SU-DHL-6 (cell line): ENCODE measurements at regions not wholly inside any gene's neighbourhood (a gene's known extent, or its start where the extent isn't known, plus 50 kb on each side); places are given as distances from the start of the nearest gene placed in this dataset.

ENCODE experiments used
- H2AFZ ChIP-seq: fragments of 200-600 bp; sonication (generic); 2 replicates; pipeline ENCODE4 v1.6.1; 2014; ENCODE audit warnings: low read depth, mild to moderate bottlenecking, moderate library complexity, mixed read lengths, antibody characterized with exemption, low read length; ENCODE audit not compliant: severe bottlenecking
- H3F3A ChIP-seq: fragments of 200-600 bp; shearing (Covaris generic); 2 replicates; pipeline ENCODE4 v1.6.0; 2016; ENCODE audit warnings: antibody characterized with exemption, mild to moderate bottlenecking; ENCODE audit not compliant: insufficient read depth
- H3K27ac ChIP-seq: fragments of 200-600 bp; sonication (generic); 2 replicates; pipeline ENCODE4 v1.5.1; 2016; ENCODE audit warnings: low read depth, mild to moderate bottlenecking, low read length, moderate library complexity, mixed read lengths
- H3K27me3 ChIP-seq: fragments of 200-600 bp; sonication (generic), shearing (Covaris generic); 2 replicates; pipeline ENCODE4 v1.6.0; 2014; ENCODE audit warnings: mild to moderate bottlenecking, low read length
- H3K36me3 ChIP-seq: fragments of 200-600 bp; sonication (generic); 2 replicates; pipeline ENCODE4 v1.6.1; 2014; ENCODE audit warnings: mild to moderate bottlenecking, low read length, mixed read lengths
- H3K4me2 ChIP-seq: fragments of 300-600, 200-600 bp; shearing (Covaris generic), sonication (generic); 2 replicates; pipeline ENCODE4 v1.6.0; 2014; ENCODE audit warnings: low read length, low read depth, mild to moderate bottlenecking; ENCODE audit not compliant: poor library complexity, severe bottlenecking
- H3K4me3 ChIP-seq: fragments of 200-600 bp; sonication (generic); 2 replicates; pipeline ENCODE4 v1.5.1; 2014; ENCODE audit warnings: antibody characterized with exemption, low read length, mild to moderate bottlenecking, mixed read lengths; ENCODE audit not compliant: insufficient read depth, poor library complexity, severe bottlenecking
- H3K79me2 ChIP-seq: fragments of 200-600 bp; sonication (generic); 2 replicates; pipeline ENCODE4 v1.6.1; 2014; ENCODE audit warnings: mild to moderate bottlenecking, low read length, moderate library complexity; ENCODE audit not compliant: insufficient read depth
- H3K9ac ChIP-seq: fragments of 200-600 bp; sonication (generic); 2 replicates; pipeline ENCODE4 v1.7.0; 2014; ENCODE audit warnings: mild to moderate bottlenecking, low read length
- H3K9me2 ChIP-seq: fragments of 200-600 bp; sonication (generic); replicated peaks from 2 replicates; pipeline ENCODE4 v1.6.1; 2014; ENCODE audit warnings: low read length; ENCODE audit not compliant: insufficient read depth
- H3K9me3 ChIP-seq: fragments of 200-600 bp; sonication (generic); 2 replicates; pipeline ENCODE4 v1.6.1; 2014; ENCODE audit warnings: low read length, mixed read lengths; ENCODE audit not compliant: insufficient read depth
- H4K20me1 ChIP-seq: fragments of 200-600 bp; sonication (generic); 2 replicates; pipeline ENCODE4 v1.6.1; 2014; ENCODE audit warnings: low read depth, mild to moderate bottlenecking, antibody characterized with exemption, low read length, moderate library complexity, mixed read lengths
- CTCF ChIP-seq: fragments of 200-600 bp; sonication (generic); IDR thresholded peaks from one replicate; pipeline ENCODE4 v1.5.1; 2017; ENCODE audit warnings: antibody characterized with exemption, mild to moderate bottlenecking, low read length, moderate library complexity; ENCODE audit not compliant: insufficient read depth, poor library complexity, severe bottlenecking
- EZH2phosphoT487 ChIP-seq: fragments of 200-600 bp; sonication (generic), shearing (Covaris generic); conservative IDR thresholded peaks from 2 replicates; pipeline ENCODE4 v1.6.1; 2018; ENCODE audit warnings: mild to moderate bottlenecking, antibody characterized with exemption, low read length, moderate library complexity, mixed read lengths

DNA sequence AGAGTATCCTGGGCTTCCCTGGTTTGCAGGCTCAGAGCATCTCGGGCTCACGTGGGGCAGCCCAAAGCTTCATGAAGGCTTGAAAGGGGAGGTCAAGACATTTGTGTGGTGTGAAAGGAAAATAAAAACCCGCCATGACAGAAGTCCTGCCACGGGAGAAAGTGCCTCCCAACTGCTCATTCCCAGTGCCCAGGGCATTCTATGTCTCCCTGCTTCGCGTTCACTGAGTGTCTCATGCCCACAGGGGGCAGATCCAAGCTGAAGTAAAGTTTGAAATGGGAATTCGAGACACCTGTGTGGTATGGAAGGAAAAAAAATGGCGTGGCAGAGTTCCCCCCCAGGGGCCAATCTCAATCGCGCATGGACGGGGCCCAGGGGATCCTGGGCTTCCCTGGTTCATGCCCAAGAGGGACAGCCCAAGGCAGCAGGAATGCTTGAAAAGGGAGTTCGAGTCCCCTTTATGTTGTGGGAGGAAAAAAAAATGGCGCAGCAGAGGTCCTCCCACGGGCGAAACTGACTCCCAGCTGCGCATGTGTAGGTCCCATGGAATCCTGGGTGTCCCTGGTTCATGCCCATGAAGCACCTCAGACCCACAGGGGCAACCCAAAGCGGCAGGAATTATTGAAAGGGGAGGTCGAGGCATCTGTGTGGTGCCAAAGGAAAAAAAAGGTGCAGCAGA, 576.7 kb downstream of the ALG10 start:
- Histone ChIP-seq H2AFZ (no peak overlapping the region), H3K9me2 (no peaks in the 10 kb centered on the region), H3K27ac (no peak overlapping the region), H4K20me1 (no peaks in the 10 kb centered on the region), H3K9ac (no peak overlapping the region), H3K4me2 (no peak overlapping the region), H3F3A (no peaks in the 10 kb centered on the region), H3K36me3 (no peaks in the 10 kb centered on the region), H3K9me3 (peaks cover 19% of the 10 kb centered on the region; the same call in 1 of the 2 replicates), H3K79me2 (no peaks in the 10 kb centered on the region), H3K4me3 (no peak overlapping the region), H3K27me3 (no peaks in the 10 kb centered on the region)
- no peak for TF ChIP-seq CTCF
- no peak for TF ChIP-seq EZH2phosphoT487

DNA sequence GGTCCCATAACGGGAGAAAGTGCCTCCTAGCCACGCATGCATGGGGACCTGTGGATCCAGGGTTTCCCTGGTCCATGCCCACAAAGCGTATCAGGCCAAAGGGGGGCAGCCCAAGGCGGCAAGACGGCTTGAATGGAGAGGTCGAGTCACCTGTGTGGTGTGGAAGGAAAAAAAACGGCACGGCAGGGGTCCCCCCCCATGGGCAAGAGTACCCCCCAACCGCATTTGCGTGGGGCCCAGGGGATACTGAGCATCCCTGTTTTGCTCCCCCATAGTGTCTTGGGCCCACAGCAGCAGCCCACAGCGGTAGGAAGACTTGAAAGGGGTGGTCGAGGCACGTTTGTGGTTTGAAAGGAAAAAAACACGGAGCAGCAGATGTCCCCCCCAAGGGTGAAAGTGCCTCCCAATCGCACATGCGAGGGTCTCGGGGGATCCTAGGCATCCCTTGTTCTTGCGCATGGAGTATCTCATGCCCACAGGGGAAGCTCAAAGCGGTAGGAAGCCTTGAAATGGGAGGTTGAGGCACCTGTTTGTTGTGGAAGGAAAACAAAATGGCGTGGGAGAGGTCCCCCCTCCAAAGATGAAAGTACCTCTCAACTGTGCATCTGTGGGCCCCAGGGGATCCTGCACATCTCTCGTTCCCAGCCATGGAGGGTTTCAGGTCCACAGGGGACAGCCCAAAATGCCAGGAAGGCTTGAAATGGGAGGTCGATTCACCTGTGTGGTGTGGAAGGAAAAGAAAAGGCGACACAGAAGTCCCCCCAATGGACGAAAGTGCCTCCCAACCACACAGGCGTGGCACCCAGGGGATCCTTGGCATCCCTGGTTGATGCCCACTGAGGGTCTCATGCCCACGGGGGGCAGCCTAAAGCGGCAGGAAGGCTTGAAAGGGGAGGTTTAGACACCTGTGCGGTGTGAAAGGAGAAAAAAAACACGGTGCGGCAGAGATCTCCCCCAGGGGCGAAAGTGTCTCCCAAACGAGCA, 577.5 kb downstream of the ALG10 start:
- Histone ChIP-seq H2AFZ (no peak overlapping the region), H3K9me2 (no peaks in the 10 kb centered on the region), H3K27me3 (no peaks in the 10 kb centered on the region), H3F3A (no peaks in the 10 kb centered on the region), H3K9ac (no peak overlapping the region), H3K36me3 (no peaks in the 10 kb centered on the region), H3K4me3 (no peak overlapping the region), H3K79me2 (no peaks in the 10 kb centered on the region), H4K20me1 (no peaks in the 10 kb centered on the region), H3K27ac (no peak overlapping the region), H3K4me2 (no peak overlapping the region), H3K9me3 (peaks cover 19% of the 10 kb centered on the region; the same call in 1 of the 2 replicates)
- TF ChIP-seq CTCF: no peak
- TF ChIP-seq EZH2phosphoT487: no peak

DNA sequence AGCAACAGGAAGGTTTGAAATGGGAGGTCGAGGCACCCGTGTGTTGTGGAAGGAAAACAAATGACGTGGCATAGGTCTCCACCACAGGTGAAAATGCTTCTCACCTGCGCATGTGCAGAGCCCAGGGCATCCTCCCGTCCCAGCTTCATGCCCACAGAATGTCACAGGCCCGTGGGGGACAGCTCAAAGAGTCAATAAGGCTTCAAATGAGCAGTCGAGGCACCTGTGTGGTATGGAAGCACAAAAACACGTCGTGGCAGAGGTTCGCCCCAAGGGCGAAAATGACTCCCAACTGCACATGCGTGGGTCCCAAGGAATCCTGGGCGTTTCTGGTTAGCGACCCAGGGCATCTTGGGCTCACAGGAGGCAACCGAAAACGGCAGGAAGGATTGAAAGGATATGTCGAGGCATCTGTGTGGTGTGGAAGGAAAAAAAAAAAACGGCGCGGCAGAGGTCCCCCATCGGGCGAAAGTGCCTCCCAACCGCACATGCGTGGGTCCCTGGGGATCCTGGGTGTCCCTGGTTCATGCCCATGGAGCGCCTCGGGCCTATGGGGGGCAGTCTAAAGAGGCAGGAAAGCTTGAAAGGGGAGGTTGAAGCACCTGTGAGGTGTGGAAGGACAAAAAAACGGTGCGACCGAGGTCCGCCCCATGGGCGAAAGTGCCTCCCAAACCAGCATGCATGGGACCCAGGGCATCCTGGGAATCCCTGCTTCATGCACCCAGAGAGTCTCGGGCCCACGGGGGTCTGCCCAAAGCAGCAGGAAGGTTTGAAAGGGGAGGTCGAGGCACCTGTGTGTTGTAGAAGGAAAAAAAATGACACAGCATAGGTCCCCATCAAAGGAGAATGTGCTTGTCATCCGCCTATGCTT, 578.5 kb downstream of the ALG10 start:
- Histone ChIP-seq H3K9me2 (no peaks in the 10 kb centered on the region), H3K27ac (no peak overlapping the region), H3K4me2 (no peak overlapping the region), H3K9me3 (peaks cover 9% of the 10 kb centered on the region; the same call in 1 of the 2 replicates), H3F3A (no peaks in the 10 kb centered on the region), H4K20me1 (no peaks in the 10 kb centered on the region), H3K79me2 (no peaks in the 10 kb centered on the region), H3K27me3 (no peaks in the 10 kb centered on the region), H3K4me3 (no peak overlapping the region), H3K36me3 (no peaks in the 10 kb centered on the region), H2AFZ (no peak overlapping the region), H3K9ac (no peak overlapping the region)
- TF ChIP-seq EZH2phosphoT487: no peak
- TF ChIP-seq CTCF: no peak
